CD4-positive, alpha-beta T cell (primary cell): ENCODE measurements at regions not wholly inside any gene's neighbourhood (a gene's known extent, or its start where the extent isn't known, plus 50 kb on each side); places are given as distances from the start of the nearest gene placed in this dataset.
"Not testable (repeated sequence)": the region's sequence is repeated elsewhere in the genome, so short reads cannot be mapped to it uniquely, and the experiment has no call there.

Source experiments
- ATAC-seq: fragments of 200-7000 bp; cut with Tn5 transposase; one replicate; pipeline ENCODE4 v1.10.0; 2022; ENCODE audit warnings: mild to moderate bottlenecking; ENCODE audit not compliant: poor library complexity
- CTCF ChIA-PET: fragments of 350-600 bp; sonication (Branson Sonifier 250); formaldehyde crosslinking; loops from one replicate; lab custom pipeline; 2021; ENCODE audit warnings: antibody characterized with exemption, inconsistent platforms; lab: Charles Lee
- POLR2A ChIA-PET: fragments of 350-600 bp; sonication (Branson Sonifier 250); formaldehyde crosslinking; loops from one replicate; lab custom pipeline; 2021; ENCODE audit warnings: antibody characterized with exemption, inconsistent platforms; lab: Charles Lee
- DNase-seq, 14 experiments: peaks; one replicate each; pipeline ENCODE4 v3.0.0-alpha.2; 2013 to 2020; ENCODE audit warnings: mixed read lengths in 2 of 14
- H3K27ac ChIP-seq, 2 donors: one replicate each; pipeline versions ENCODE4 v1.5.1 to v1.7.0; 2013; ENCODE audit warnings: low read length in 2 of 2, low read depth in 1 of 2, mild to moderate bottlenecking in 1 of 2
- H3K27me3 ChIP-seq, 2 experiments: 1 replicate in 1 of 2; 2 replicates in 1 of 2; pipeline versions ENCODE4 v1.6.1 to v1.7.0; 2013; ENCODE audit warnings: low read length in 2 of 2, control low read depth in 1 of 2, mild to moderate bottlenecking in 1 of 2, moderate library complexity in 1 of 2; ENCODE audit not compliant: insufficient read depth in 2 of 2, control insufficient read depth in 1 of 2
- H3K36me3 ChIP-seq: one replicate; pipeline ENCODE4 v1.6.1; 2013; ENCODE audit warnings: low read length, control low read depth; ENCODE audit not compliant: insufficient read depth
- H3K4me1 ChIP-seq: one replicate; pipeline ENCODE4 v1.6.1; 2013; ENCODE audit warnings: low read length, control low read depth; ENCODE audit not compliant: insufficient read depth
- H3K4me3 ChIP-seq: one replicate; pipeline ENCODE4 v1.5.1; 2013; ENCODE audit warnings: mild to moderate bottlenecking, low read length, moderate library complexity
- H3K9me3 ChIP-seq, 2 experiments: 1 replicate in 1 of 2; 2 replicates in 1 of 2; pipeline versions ENCODE4 v1.6.1 to v1.7.0; 2013; ENCODE audit warnings: low read length in 2 of 2, mild to moderate bottlenecking in 2 of 2, control low read depth in 1 of 2, moderate library complexity in 1 of 2; ENCODE audit not compliant: control insufficient read depth in 1 of 2, insufficient read depth in 1 of 2
- H3K27ac Mint-ChIP-seq: one replicate; pipeline ENCODE4 v1.8.0; 2020; ENCODE audit warnings: mixed read lengths
- H3K27me3 Mint-ChIP-seq: one replicate; pipeline ENCODE4 v1.8.0; 2021; ENCODE audit warnings: mixed read lengths
- H3K36me3 Mint-ChIP-seq: one replicate; pipeline ENCODE4 v1.8.0; 2021; ENCODE audit warnings: low read depth, mixed read lengths
- H3K4me1 Mint-ChIP-seq: one replicate; pipeline ENCODE4 v1.8.0; 2021; ENCODE audit warnings: low read depth, mixed read lengths
- H3K4me3 Mint-ChIP-seq: one replicate; pipeline ENCODE4 v1.8.0; 2020; ENCODE audit warnings: mild to moderate bottlenecking, mixed read lengths
- H3K9me3 Mint-ChIP-seq: one replicate; pipeline ENCODE4 v1.8.0; 2020; ENCODE audit warnings: mixed read lengths
- CTCF ChIP-seq: fragments of 200-600 bp; IDR thresholded peaks from one replicate; pipeline ENCODE4 v1.8.0; 2022; ENCODE audit warnings: antibody characterized with exemption, mild to moderate bottlenecking
- intact Hi-C, 2 experiments: fragments of 100-400 bp; cut with DNase I in 1 of 2; cut with micrococcal nuclease in 1 of 2; formaldehyde crosslinking; loops; one replicate each; pipeline versions ENCODE4 v1.15.1 to v1.9.0; 2023 to 2025; cut with DNase I, micrococcal nuclease

- Histone ChIP-seq H3K27me3 (no peaks in the 10 kb centered on the region), H3K4me1 (no peaks in the 10 kb centered on the region), H3K9me3 (peaks cover 0 to 8% of the 10 kb centered on the region in 2 experiments), H3K27ac (no peak overlapping the region), H3K36me3 (no peaks in the 10 kb centered on the region), H3K4me3 (no peak overlapping the region)
- no peak for DNase-seq
- ChIA-PET POLR2A (no interaction called here), CTCF (no interaction called here)
- H3K4me1 Mint-ChIP-seq, result no peaks in the 10 kb centered on the region
- peaks cover 18% of the 10 kb centered on the region for H3K9me3 Mint-ChIP-seq
- no peak for ATAC-seq
- H3K36me3 Mint-ChIP-seq, result no peaks in the 10 kb centered on the region
- peaks cover 4% of the 10 kb centered on the region for H3K27me3 Mint-ChIP-seq
- no peak for TF ChIP-seq CTCF
- no peak overlapping the region for H3K4me3 Mint-ChIP-seq
- intact Hi-C loops, result no loop called here
- no peak overlapping the region for H3K27ac Mint-ChIP-seq
These were observed 233.4 kb downstream of the CD109 start for GRCh38 chr6:73929405-73929804.

- TF ChIP-seq CTCF, result no peak
- Mint-ChIP-seq H3K4me1 (no peaks in the 10 kb centered on the region), H3K36me3 (no peaks in the 10 kb centered on the region), H3K4me3 (no peak overlapping the region), H3K27me3 (no peaks in the 10 kb centered on the region), H3K27ac (no peak overlapping the region), H3K9me3 (peaks cover 16% of the 10 kb centered on the region)
- no peaks in the 10 kb centered on the region for H3K4me1 ChIP-seq
- ChIA-PET CTCF (no interaction called here), POLR2A (no interaction called here)
- no peaks in the 10 kb centered on the region for H3K36me3 ChIP-seq
- no peak overlapping the region for H3K4me3 ChIP-seq
- H3K27ac ChIP-seq, result no peak overlapping the region
- intact Hi-C loops, result no loop called here
- ATAC-seq, result no peak
- H3K9me3 ChIP-seq, result peaks cover 0 to 8% of the 10 kb centered on the region in 2 experiments
- no peak for DNase-seq
- H3K27me3 ChIP-seq, result no peaks in the 10 kb centered on the region
These were observed 231.4 kb downstream of the CD109 start for GRCh38 chr6:73927421-73927820.

GRCh38 chr6:73925703-73926102 lies 229.7 kb downstream of the CD109 start:
- H3K27ac ChIP-seq, ATAC-seq: not testable (repeated sequence)

GRCh38 chr6:73923905-73924485 lies 228.0 kb downstream of the CD109 start:
- H3K4me3 ChIP-seq, result no peak overlapping the region
- no peaks in the 10 kb centered on the region for H3K36me3 ChIP-seq
- no peak overlapping the region for H3K27ac ChIP-seq
- intact Hi-C loops, result no loop called here
- DNase-seq (no peak), ATAC-seq (no peak)
- CTCF ChIA-PET, result no interaction called here
- Mint-ChIP-seq H3K4me3 (no peak overlapping the region), H3K27me3 (no peaks in the 10 kb centered on the region), H3K9me3 (peaks cover 13% of the 10 kb centered on the region), H3K36me3 (no peaks in the 10 kb centered on the region), H3K27ac (no peak overlapping the region), H3K4me1 (no peaks in the 10 kb centered on the region)
- POLR2A ChIA-PET, result no interaction called here
- peaks cover 0 to 6% of the 10 kb centered on the region in 2 experiments for H3K9me3 ChIP-seq
- no peak for TF ChIP-seq CTCF
- no peaks in the 10 kb centered on the region for H3K4me1 ChIP-seq
- H3K27me3 ChIP-seq, result no peaks in the 10 kb centered on the region

More at GRCh38 chr6:73925703-73926102, 229.7 kb downstream of the CD109 start:
- H3K36me3 ChIP-seq, POLR2A ChIA-PET, H3K4me3 ChIP-seq, H3K27me3 Mint-ChIP-seq, CTCF ChIA-PET, H3K4me3 Mint-ChIP-seq, intact Hi-C loops, H3K4me1 Mint-ChIP-seq, H3K27me3 ChIP-seq, DNase-seq, H3K27ac Mint-ChIP-seq, H3K4me1 ChIP-seq, H3K36me3 Mint-ChIP-seq, H3K9me3 ChIP-seq: not testable (repeated sequence)
- peaks cover 13% of the 10 kb centered on the region for H3K9me3 Mint-ChIP-seq
